ENCODE measurements at regions not wholly inside any gene's neighbourhood (a gene's known extent, or its start where the extent isn't known, plus 50 kb on each side); places are given as distances from the start of the nearest gene placed in this dataset.

DNA sequence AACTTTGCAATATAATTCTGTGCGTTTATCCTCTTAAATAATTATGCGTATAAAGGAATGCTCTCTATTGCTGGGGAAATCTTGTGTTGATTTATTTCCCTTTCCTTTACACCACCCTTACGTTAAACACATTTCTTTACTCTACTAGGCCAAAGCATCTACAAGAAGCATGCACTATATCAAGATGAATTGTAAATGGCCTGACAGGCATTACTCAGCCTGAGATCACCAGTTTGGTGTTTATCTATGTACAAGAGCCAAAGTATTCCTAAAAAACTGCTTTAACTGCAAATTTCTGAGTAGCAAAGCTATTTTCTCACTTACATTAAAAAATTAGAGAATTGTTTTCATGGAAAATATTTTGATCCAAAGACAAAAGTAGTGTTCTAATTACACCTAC lies 114.8 kb downstream of the TYW3 start:
- H3K9ac ChIP-seq (ENCODE audit: insufficient read depth in 1 of 2, low read depth in 2 of 2, low read length in 2 of 2), result no peak overlapping the region
- POLR2A ChIA-PET, result no interaction called here
- 1% methylated on average over 3 of the region's 3 CpGs for WGBS (ENCODE audit: insufficient coverage, low coverage, missing lambda C conversion rate)
- H2AFZ ChIP-seq (ENCODE audit: low read depth, low read length), result no peak overlapping the region
- H3K9me1 ChIP-seq (ENCODE audit: control insufficient read depth, insufficient read depth, low read length), result no peaks in the 10 kb centered on the region
- H3K4me2 ChIP-seq (ENCODE audit: insufficient read depth, low read length), result no peak overlapping the region
- H3K79me2 ChIP-seq (ENCODE audit: control insufficient read depth, insufficient read depth, low read length), result no peaks in the 10 kb centered on the region
- FAIRE-seq (no peak), ATAC-seq (no peak), DNase-seq (ENCODE audit: extremely low read depth in 1 of 4, low spot score in 3 of 4) (no peak)
- no peak overlapping the region for H3K27ac ChIP-seq (ENCODE audit: extremely low read depth, low read depth, low read length)
- H3K4me3 ChIP-seq, result no peak overlapping the region
- H4K20me1 ChIP-seq (replicated peaks; ENCODE audit: control insufficient read depth, insufficient read depth, low read length), result no peaks in the 10 kb centered on the region
- no peak for TF ChIP-seq EP400 (IDR thresholded peaks at IDR 0.05)
- TF ChIP-seq, protein P1, sequence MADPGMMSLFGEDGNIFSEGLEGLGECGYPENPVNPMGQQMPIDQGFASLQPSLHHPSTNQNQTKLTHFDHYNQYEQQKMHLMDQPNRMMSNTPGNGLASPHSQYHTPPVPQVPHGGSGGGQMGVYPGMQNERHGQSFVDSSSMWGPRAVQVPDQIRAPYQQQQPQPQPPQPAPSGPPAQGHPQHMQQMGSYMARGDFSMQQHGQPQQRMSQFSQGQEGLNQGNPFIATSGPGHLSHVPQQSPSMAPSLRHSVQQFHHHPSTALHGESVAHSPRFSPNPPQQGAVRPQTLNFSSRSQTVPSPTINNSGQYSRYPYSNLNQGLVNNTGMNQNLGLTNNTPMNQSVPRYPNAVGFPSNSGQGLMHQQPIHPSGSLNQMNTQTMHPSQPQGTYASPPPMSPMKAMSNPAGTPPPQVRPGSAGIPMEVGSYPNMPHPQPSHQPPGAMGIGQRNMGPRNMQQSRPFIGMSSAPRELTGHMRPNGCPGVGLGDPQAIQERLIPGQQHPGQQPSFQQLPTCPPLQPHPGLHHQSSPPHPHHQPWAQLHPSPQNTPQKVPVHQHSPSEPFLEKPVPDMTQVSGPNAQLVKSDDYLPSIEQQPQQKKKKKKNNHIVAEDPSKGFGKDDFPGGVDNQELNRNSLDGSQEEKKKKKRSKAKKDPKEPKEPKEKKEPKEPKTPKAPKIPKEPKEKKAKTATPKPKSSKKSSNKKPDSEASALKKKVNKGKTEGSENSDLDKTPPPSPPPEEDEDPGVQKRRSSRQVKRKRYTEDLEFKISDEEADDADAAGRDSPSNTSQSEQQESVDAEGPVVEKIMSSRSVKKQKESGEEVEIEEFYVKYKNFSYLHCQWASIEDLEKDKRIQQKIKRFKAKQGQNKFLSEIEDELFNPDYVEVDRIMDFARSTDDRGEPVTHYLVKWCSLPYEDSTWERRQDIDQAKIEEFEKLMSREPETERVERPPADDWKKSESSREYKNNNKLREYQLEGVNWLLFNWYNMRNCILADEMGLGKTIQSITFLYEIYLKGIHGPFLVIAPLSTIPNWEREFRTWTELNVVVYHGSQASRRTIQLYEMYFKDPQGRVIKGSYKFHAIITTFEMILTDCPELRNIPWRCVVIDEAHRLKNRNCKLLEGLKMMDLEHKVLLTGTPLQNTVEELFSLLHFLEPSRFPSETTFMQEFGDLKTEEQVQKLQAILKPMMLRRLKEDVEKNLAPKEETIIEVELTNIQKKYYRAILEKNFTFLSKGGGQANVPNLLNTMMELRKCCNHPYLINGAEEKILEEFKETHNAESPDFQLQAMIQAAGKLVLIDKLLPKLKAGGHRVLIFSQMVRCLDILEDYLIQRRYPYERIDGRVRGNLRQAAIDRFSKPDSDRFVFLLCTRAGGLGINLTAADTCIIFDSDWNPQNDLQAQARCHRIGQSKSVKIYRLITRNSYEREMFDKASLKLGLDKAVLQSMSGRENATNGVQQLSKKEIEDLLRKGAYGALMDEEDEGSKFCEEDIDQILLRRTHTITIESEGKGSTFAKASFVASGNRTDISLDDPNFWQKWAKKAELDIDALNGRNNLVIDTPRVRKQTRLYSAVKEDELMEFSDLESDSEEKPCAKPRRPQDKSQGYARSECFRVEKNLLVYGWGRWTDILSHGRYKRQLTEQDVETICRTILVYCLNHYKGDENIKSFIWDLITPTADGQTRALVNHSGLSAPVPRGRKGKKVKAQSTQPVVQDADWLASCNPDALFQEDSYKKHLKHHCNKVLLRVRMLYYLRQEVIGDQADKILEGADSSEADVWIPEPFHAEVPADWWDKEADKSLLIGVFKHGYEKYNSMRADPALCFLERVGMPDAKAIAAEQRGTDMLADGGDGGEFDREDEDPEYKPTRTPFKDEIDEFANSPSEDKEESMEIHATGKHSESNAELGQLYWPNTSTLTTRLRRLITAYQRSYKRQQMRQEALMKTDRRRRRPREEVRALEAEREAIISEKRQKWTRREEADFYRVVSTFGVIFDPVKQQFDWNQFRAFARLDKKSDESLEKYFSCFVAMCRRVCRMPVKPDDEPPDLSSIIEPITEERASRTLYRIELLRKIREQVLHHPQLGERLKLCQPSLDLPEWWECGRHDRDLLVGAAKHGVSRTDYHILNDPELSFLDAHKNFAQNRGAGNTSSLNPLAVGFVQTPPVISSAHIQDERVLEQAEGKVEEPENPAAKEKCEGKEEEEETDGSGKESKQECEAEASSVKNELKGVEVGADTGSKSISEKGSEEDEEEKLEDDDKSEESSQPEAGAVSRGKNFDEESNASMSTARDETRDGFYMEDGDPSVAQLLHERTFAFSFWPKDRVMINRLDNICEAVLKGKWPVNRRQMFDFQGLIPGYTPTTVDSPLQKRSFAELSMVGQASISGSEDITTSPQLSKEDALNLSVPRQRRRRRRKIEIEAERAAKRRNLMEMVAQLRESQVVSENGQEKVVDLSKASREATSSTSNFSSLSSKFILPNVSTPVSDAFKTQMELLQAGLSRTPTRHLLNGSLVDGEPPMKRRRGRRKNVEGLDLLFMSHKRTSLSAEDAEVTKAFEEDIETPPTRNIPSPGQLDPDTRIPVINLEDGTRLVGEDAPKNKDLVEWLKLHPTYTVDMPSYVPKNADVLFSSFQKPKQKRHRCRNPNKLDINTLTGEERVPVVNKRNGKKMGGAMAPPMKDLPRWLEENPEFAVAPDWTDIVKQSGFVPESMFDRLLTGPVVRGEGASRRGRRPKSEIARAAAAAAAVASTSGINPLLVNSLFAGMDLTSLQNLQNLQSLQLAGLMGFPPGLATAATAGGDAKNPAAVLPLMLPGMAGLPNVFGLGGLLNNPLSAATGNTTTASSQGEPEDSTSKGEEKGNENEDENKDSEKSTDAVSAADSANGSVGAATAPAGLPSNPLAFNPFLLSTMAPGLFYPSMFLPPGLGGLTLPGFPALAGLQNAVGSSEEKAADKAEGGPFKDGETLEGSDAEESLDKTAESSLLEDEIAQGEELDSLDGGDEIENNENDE (IDR thresholded peaks at IDR 0.05; ENCODE audit: low read depth, low read length), result no peak
- intact Hi-C loops (cut with micrococcal nuclease) (no loop called here), in situ Hi-C loops (cut with MboI) (no loop called here)
- no TSS peak for BruUV-seq (replicated peaks)
- CTCF ChIA-PET (ENCODE audit: low intra/inter-chr PET ratio), result no interaction called here
- H3K36me3 ChIP-seq (ENCODE audit: control insufficient read depth, insufficient read depth, low read length), result no peaks in the 10 kb centered on the region
- H3K9me3 ChIP-seq (replicated peaks; ENCODE audit: control insufficient read depth, insufficient read depth, low read depth, low read length), result no peaks in the 10 kb centered on the region; the same call in 1 of the 2 replicates
- no peaks in the 10 kb centered on the region for H3K4me1 ChIP-seq (replicated peaks in 1 of 2; ENCODE audit: control insufficient read depth in 2 of 2, insufficient read depth in 2 of 2, low read length in 2 of 2)
- no peaks in the 10 kb centered on the region for H3K27me3 ChIP-seq (ENCODE audit: control insufficient read depth in 2 of 2, insufficient read depth in 2 of 2, low read length in 2 of 2)

Measured in K562 (cell line).